HS-27A (cell line): ENCODE measurements at regions not wholly inside any gene's neighbourhood (a gene's known extent, or its start where the extent isn't known, plus 50 kb on each side); places are given as distances from the start of the nearest gene placed in this dataset.
"Not testable (repeated sequence)": the region's sequence is repeated elsewhere in the genome, so short reads cannot be mapped to it uniquely, and the experiment has no call there.

Experiments used
- DNase-seq: peaks from one replicate; pipeline ENCODE4 v3.0.0-alpha.2; 2012; ENCODE audit warnings: low read depth, missing footprints

- no peak for DNase-seq
These were observed 1413.8 kb upstream of the PCDH20 start for GRCh38 chr13:62829486-62829885.

GRCh38 chr13:62799931-62800436, 1384.3 kb upstream of the PCDH20 start:
- DNase-seq, result no peak

GRCh38 chr13:62799038-62799535, 1383.4 kb upstream of the PCDH20 start:
- DNase-seq, result no peak

GRCh38 chr13:62793850-62794249, 1378.2 kb upstream of the PCDH20 start:
- no peak for DNase-seq

- DNase-seq, result no peak
These were observed 1366.2 kb upstream of the PCDH20 start for GRCh38 chr13:62781866-62782265.

- DNase-seq, result no peak
These were observed 1363.5 kb upstream of the PCDH20 start for GRCh38 chr13:62779161-62779560.

- DNase-seq, result no peak
These were observed 1351.8 kb upstream of the PCDH20 start for GRCh38 chr13:62767473-62767872.

GRCh38 chr13:62760724-62761123, 1345.1 kb upstream of the PCDH20 start:
- no peak for DNase-seq

- peak; percentile 8 for DNase-seq
These were observed 1332.0 kb upstream of the PCDH20 start for GRCh38 chr13:62747629-62748028.

- DNase-seq, result no peak
These were observed 1331.5 kb upstream of the PCDH20 start for GRCh38 chr13:62747152-62747551.

- DNase-seq, result not testable (repeated sequence)
These were observed 1314.1 kb upstream of the PCDH20 start for GRCh38 chr13:62729746-62730145.

- DNase-seq, result no peak
These were observed 1306.2 kb upstream of the PCDH20 start for GRCh38 chr13:62721893-62722292.

- DNase-seq, result not testable (repeated sequence)
These were observed 1296.3 kb upstream of the PCDH20 start for GRCh38 chr13:62711948-62712347.

GRCh38 chr13:62710787-62711186, 1295.1 kb upstream of the PCDH20 start:
- no peak for DNase-seq

- DNase-seq, result no peak
These were observed 1290.4 kb upstream of the PCDH20 start for GRCh38 chr13:62706048-62706447.

GRCh38 chr13:62704875-62705274, 1289.2 kb upstream of the PCDH20 start:
- DNase-seq, result no peak

GRCh38 chr13:62702502-62702901, 1286.9 kb upstream of the PCDH20 start:
- DNase-seq, result no peak

- no peak for DNase-seq
These were observed 1282.1 kb upstream of the PCDH20 start for GRCh38 chr13:62697701-62698100.

GRCh38 chr13:62696490-62696889, 1280.8 kb upstream of the PCDH20 start:
- no peak for DNase-seq

- no peak for DNase-seq
These were observed 1272.1 kb upstream of the PCDH20 start for GRCh38 chr13:62687732-62688131.

GRCh38 chr13:62684359-62684758, 1268.7 kb upstream of the PCDH20 start:
- no peak for DNase-seq

- no peak for DNase-seq
These were observed 1267.1 kb upstream of the PCDH20 start for GRCh38 chr13:62682788-62683187.

GRCh38 chr13:62678039-62678438, 1262.4 kb upstream of the PCDH20 start:
- DNase-seq, result no peak

GRCh38 chr13:62663767-62664166, 1248.1 kb upstream of the PCDH20 start:
- no peak for DNase-seq

GRCh38 chr13:62659365-62659764, 1243.7 kb upstream of the PCDH20 start:
- DNase-seq, result no peak
